MM.1S (cell line): ENCODE measurements at regions not wholly inside any gene's neighbourhood (a gene's known extent, or its start where the extent isn't known, plus 50 kb on each side); places are given as distances from the start of the nearest gene placed in this dataset.

ENCODE experiments used
- DNase-seq: peaks from one replicate; pipeline ENCODE4 v3.0.0-alpha.2; 2015
- H2AFZ ChIP-seq: fragments of 300-600 bp; sonication (generic); 2 replicates; pipeline ENCODE4 v1.6.0; 2016; ENCODE audit warnings: antibody characterized with exemption, low read length
- H3F3A ChIP-seq: fragments of 300-600 bp; sonication (generic); 2 replicates; pipeline ENCODE4 v1.6.1; 2016; ENCODE audit warnings: mild to moderate bottlenecking, antibody characterized with exemption, low read length, moderate library complexity, mixed read lengths; ENCODE audit not compliant: insufficient read depth
- H3K27ac ChIP-seq: fragments of 300-600 bp; sonication (generic); 2 replicates; pipeline ENCODE4 v1.5.1; 2016; ENCODE audit warnings: mild to moderate bottlenecking, low read length
- H3K27me3 ChIP-seq: fragments of 300-600 bp; sonication (generic); replicated peaks from 2 replicates; pipeline ENCODE4 v1.6.0; 2016; ENCODE audit warnings: low read length; ENCODE audit not compliant: insufficient read depth
- H3K36me3 ChIP-seq: fragments of 300-600 bp; sonication (generic); replicated peaks from 2 replicates; pipeline ENCODE4 v1.6.1; 2016; ENCODE audit warnings: mild to moderate bottlenecking, low read length, mixed read lengths; ENCODE audit not compliant: insufficient read depth
- H3K4me1 ChIP-seq: fragments of 300-600 bp; sonication (generic); 2 replicates; pipeline ENCODE4 v1.6.1; 2016; ENCODE audit warnings: low read length, mixed read lengths
- H3K4me2 ChIP-seq: fragments of 300-600 bp; sonication (generic); 2 replicates; pipeline ENCODE4 v1.6.0; 2016; ENCODE audit warnings: low read depth, low read length
- H3K4me3 ChIP-seq: fragments of 300-600 bp; sonication (generic); 2 replicates; pipeline ENCODE4 v1.5.1; 2016; ENCODE audit warnings: low read length, mixed read lengths
- H3K79me2 ChIP-seq: fragments of 300-600 bp; sonication (generic); 2 replicates; pipeline ENCODE4 v1.6.1; 2016; ENCODE audit warnings: mixed run types, low read length, mixed read lengths
- H3K9ac ChIP-seq: fragments of 300-600 bp; sonication (generic); 2 replicates; pipeline ENCODE4 v1.6.1; 2016; ENCODE audit warnings: low read length, mixed read lengths
- H3K9me2 ChIP-seq: fragments of 300-600 bp; sonication (generic); replicated peaks from 2 replicates; pipeline ENCODE4 v1.6.1; 2016; ENCODE audit warnings: mild to moderate bottlenecking, low read length, mixed read lengths; ENCODE audit not compliant: insufficient read depth
- H3K9me3 ChIP-seq: fragments of 300-600 bp; sonication (generic); replicated peaks from 2 replicates; pipeline ENCODE4 v1.6.1; 2016; ENCODE audit warnings: mild to moderate bottlenecking, low read length, mixed read lengths; ENCODE audit not compliant: insufficient read depth
- H4K20me1 ChIP-seq: fragments of 300-600 bp; sonication (generic); 2 replicates; pipeline ENCODE4 v1.6.1; 2016; ENCODE audit warnings: mild to moderate bottlenecking, low read length, moderate library complexity, mixed read lengths; ENCODE audit not compliant: insufficient read depth
- EZH2 ChIP-seq: fragments of 300-600 bp; sonication (generic); optimal IDR thresholded peaks from 2 replicates; pipeline ENCODE3; 2017; ENCODE audit warnings: low read depth, mild to moderate bottlenecking, antibody characterized with exemption, low read length, mixed read lengths
- EZH2phosphoT487 ChIP-seq: fragments of 300-600 bp; sonication (generic); IDR thresholded peaks from 2 replicates; pipeline ENCODE4 v1.6.1; 2018; ENCODE audit warnings: antibody characterized with exemption, low read length
- TF ChIP-seq, protein P1 (sequence below): fragments of 300-600 bp; sonication (generic); IDR thresholded peaks from 2 replicates; pipeline ENCODE4 v1.5.1; 2016; ENCODE audit warnings: antibody characterized with exemption, low read length, mixed read lengths

DNA sequence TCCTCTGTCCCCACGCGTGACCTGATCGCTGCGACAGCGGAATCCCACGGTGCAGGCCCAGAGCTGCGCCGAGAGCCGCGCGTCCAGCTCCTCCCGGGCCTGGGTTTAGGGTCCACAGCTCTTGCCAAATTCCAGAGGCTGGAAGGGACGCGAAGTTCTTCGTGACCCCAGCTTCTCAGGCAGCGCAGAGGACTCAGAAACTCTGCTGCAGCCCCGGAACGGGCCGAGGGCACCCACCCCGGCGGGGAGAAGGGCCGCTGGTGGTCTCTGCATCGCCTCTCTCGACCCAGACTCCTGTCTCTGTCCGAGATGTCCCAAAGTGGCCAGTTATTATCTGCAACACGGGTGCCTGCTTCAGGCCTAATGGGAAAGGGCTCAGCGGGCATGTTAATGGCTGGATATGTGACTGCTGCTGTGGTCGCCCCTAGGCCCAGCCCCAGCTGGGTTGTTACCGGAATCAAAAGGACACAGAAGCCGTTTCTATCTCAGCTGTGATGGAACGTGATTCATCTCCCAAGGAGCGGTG is 236.4 kb downstream of the VRK1 start:
- Histone ChIP-seq H3K9me2 (no peaks in the 10 kb centered on the region), H3K9me3 (no peaks in the 10 kb centered on the region), H3K27ac (no peak overlapping the region), H3F3A (no peaks in the 10 kb centered on the region), H3K4me1 (no peaks in the 10 kb centered on the region), H3K4me3 (no peak overlapping the region), H3K79me2 (no peaks in the 10 kb centered on the region), H3K27me3 (no peaks in the 10 kb centered on the region), H4K20me1 (no peaks in the 10 kb centered on the region), H3K9ac (no peak overlapping the region), H3K36me3 (no peaks in the 10 kb centered on the region), H3K4me2 (no peak overlapping the region), H2AFZ (no peak overlapping the region)
- TF ChIP-seq, protein P1, sequence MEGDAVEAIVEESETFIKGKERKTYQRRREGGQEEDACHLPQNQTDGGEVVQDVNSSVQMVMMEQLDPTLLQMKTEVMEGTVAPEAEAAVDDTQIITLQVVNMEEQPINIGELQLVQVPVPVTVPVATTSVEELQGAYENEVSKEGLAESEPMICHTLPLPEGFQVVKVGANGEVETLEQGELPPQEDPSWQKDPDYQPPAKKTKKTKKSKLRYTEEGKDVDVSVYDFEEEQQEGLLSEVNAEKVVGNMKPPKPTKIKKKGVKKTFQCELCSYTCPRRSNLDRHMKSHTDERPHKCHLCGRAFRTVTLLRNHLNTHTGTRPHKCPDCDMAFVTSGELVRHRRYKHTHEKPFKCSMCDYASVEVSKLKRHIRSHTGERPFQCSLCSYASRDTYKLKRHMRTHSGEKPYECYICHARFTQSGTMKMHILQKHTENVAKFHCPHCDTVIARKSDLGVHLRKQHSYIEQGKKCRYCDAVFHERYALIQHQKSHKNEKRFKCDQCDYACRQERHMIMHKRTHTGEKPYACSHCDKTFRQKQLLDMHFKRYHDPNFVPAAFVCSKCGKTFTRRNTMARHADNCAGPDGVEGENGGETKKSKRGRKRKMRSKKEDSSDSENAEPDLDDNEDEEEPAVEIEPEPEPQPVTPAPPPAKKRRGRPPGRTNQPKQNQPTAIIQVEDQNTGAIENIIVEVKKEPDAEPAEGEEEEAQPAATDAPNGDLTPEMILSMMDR, result no peak
- TF ChIP-seq EZH2phosphoT487 (no peak), EZH2 (no peak)
- no peak for DNase-seq

DNA sequence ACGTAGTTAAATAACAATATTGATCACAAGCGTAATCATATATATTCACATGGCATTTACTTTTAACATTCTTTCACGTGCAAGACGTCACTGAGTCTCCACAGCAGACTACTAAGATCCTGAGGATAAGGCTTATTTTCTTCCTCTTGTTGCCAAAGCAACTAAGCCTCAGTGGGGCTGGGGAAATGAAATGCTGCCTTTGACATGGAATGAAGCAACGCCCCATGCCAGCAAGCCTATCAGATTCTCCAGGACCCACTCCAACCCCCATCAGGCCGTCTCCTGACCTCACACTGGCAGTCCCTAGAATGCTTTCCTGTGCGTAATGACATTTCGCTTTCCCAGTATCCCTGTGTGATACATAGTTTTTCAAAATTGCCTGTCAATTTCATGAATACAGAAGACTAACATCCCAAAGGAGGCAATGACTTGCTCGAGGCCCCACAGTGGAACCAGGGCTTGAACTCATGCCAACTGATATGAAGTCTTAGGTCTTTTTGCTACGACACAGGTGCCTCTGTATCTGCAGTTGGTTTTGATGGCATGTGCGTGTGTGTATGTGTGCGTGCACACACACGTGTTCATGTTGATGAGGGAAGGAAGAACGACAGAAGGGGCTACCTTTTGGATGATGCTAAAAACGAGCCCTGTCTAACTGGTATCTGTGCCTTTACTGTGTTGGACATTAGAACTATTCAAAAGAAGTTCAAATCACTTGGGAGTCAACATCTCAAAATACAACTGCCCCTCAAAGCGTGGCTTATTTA is 239.1 kb downstream of the VRK1 start:
- no peaks in the 10 kb centered on the region for H3F3A ChIP-seq
- no peak overlapping the region for H3K4me2 ChIP-seq
- no peak for DNase-seq
- no peak overlapping the region for H3K9ac ChIP-seq
- H3K4me3 ChIP-seq, result no peak overlapping the region
- H3K27me3 ChIP-seq, result no peaks in the 10 kb centered on the region
- no peak overlapping the region for H2AFZ ChIP-seq
- no peaks in the 10 kb centered on the region for H3K9me2 ChIP-seq
- H3K27ac ChIP-seq, result no peak overlapping the region
- no peaks in the 10 kb centered on the region for H3K9me3 ChIP-seq
- H4K20me1 ChIP-seq, result no peaks in the 10 kb centered on the region
- H3K4me1 ChIP-seq, result no peaks in the 10 kb centered on the region
- TF ChIP-seq EZH2 (no peak), EZH2phosphoT487 (no peak)
- TF ChIP-seq, protein P1, result no peak
- no peaks in the 10 kb centered on the region for H3K79me2 ChIP-seq
- H3K36me3 ChIP-seq, result no peaks in the 10 kb centered on the region

DNA sequence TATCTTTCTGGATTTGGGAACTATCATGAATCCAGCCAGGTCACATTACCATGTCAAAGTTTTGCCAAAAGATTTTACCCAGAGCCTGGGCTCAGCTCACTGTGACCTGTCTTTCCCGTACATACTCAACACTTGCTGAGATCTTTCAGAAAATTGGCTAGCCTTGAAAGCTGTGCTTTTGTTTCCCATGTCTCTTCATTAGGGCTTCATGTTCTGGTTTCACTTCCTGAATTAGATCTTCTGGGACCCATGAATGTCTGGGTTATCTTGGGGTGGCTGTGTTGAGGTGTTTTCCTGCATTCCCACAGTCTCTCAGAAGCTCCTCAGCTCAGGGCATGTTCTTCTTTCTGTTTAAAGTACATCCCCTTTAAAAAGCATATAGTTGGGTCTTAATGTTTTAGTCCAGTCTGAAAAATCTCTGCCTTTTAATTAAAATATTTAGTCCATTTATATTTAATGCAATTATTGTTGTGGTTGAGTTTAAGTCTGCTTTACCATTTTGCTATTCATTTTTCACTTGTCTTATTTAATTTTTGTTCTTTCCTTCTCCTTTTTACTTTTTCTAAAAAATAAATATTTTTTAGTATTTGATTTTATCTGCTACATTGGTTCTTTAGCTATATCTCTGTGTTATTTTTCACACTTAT is 242.7 kb downstream of the VRK1 start:
- H3K4me3 ChIP-seq, result no peak overlapping the region
- H3K4me1 ChIP-seq, result no peaks in the 10 kb centered on the region
- DNase-seq, result no peak
- H3K27me3 ChIP-seq, result no peaks in the 10 kb centered on the region
- no peak overlapping the region for H3K9ac ChIP-seq
- H3K27ac ChIP-seq, result no peak overlapping the region
- no peaks in the 10 kb centered on the region for H3K9me3 ChIP-seq
- no peaks in the 10 kb centered on the region for H4K20me1 ChIP-seq
- H3F3A ChIP-seq, result no peaks in the 10 kb centered on the region
- no peaks in the 10 kb centered on the region for H3K9me2 ChIP-seq
- H2AFZ ChIP-seq, result no peak overlapping the region
- TF ChIP-seq EZH2 (no peak), EZH2phosphoT487 (no peak)
- TF ChIP-seq, protein P1, result no peak
- no peaks in the 10 kb centered on the region for H3K36me3 ChIP-seq
- no peak overlapping the region for H3K4me2 ChIP-seq
- no peaks in the 10 kb centered on the region for H3K79me2 ChIP-seq
